Astrocyte (in vitro differentiated cells and primary cell): ENCODE measurements at regions not wholly inside any gene's neighbourhood (a gene's known extent, or its start where the extent isn't known, plus 50 kb on each side); places are given as distances from the start of the nearest gene placed in this dataset.

ENCODE experiments used
- CTCF ChIP-seq: IDR thresholded peaks from 2 replicates; pipeline ENCODE4 v1.5.1; 2011; ENCODE audit warnings: low read depth, mild to moderate bottlenecking, inconsistent platforms, low read length, moderate library complexity; ENCODE audit not compliant: insufficient read depth
- EZH2 ChIP-seq: IDR thresholded peaks from 2 replicates; pipeline ENCODE4 v1.6.1; 2012; ENCODE audit warnings: mild to moderate bottlenecking, low read length, inconsistent platforms; ENCODE audit not compliant: insufficient read depth

GRCh38 chr9:90508940-90509339, 133.7 kb downstream of the DIRAS2 start:
- TF ChIP-seq EZH2 (no peak), CTCF (no peak)
